Effector CD8-positive, alpha-beta T cell (primary cell): ENCODE measurements at regions not wholly inside any gene's neighbourhood (a gene's known extent, or its start where the extent isn't known, plus 50 kb on each side); places are given as distances from the start of the nearest gene placed in this dataset.
"Not testable (repeated sequence)": the region's sequence is repeated elsewhere in the genome, so short reads cannot be mapped to it uniquely, and the experiment has no call there.

ENCODE experiments used
- DNase-seq: peaks from one replicate; lab custom pipeline; 2025; lab: John Stamatoyannopoulos, UW

DNA sequence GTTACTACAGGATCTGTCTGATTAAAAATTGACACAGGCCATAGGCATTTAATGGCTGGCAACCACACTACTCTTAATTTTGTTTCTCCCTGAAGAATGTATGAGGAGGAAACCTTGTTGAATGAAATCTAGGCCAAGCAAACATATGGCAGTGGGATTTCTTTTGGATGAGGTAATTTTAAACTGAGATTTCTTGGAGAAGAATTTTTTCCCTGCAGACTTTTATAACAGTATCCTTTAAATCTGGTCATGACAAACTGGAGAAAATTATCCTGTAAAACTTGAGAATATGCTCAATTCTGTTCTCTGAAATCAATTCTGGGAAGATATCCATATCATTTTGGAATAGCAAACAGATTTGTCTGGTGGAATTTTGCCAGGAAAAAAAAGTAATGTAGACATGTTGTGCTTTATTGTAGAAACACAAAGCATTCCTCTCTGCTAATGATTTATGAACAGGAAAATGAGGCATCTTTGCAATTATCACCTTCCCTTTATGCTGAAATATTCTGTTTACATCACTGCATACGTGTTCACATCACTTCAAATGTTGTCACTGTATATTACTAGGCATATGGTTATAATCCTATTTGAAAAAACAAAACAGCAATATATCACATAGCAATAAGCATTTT, 108.3 kb upstream of the ARSJ start:
- DNase-seq = no peak

DNA sequence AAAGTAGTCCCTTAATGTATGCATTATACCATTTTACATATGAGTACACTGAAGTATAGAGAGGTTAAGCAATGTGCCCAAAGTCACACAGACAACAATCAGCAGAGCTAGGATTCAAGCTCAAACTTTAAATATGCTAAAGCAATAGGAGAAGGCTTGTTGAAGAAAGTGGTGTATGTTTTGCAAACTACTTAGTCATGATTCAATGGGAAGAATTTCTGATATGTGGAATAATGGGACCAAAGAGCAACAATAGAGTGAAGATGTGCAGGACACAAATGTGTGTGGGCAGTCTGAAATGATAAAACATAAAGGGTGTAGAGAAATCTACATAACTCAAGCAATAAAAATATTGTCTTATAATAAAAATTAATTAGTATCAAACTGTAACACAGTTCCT, 109.0 kb upstream of the ARSJ start:
- DNase-seq = no peak

DNA sequence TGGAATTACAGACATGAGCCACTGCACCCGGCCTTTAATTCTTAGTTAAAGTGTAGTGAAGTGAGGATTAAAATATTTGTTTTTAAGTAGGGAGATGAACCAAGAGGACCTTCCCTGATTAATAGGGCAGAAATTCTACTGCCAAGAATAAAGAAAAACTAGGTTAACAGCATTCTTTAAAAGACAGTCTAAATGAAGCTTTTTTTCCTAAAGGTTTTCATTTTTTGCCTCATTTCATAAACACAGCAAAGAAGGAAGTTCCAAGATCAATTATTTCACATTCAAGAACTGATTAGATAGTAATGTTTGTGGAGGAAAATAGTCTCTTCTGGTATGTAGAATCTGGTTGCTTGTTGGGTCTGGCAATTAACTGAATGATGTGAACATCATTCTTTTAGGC, 112.1 kb upstream of the ARSJ start:
- DNase-seq = no peak

DNA sequence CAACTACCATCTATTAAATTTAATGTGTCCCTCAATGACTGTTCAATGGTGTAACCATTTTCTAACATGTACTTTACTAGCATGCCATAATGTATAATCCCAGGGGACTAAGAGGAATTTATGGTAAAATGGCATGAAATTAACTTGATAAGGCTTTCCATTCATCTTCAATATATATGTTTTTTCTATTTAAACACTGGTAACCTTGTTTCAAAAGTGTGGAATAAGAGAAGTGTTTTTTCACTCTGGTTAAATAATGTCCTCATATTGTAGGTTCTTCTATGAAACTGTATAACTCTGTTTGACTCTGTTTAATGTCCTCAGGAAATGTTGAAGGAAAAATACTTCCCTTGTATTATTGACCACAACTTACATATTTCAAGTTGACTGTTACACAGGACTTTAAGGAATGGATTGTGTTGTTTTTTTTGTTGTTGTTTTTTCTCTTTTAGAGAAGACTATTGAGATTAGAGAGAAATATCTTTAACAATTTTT, 113.8 kb upstream of the ARSJ start:
- no peak for DNase-seq

DNA sequence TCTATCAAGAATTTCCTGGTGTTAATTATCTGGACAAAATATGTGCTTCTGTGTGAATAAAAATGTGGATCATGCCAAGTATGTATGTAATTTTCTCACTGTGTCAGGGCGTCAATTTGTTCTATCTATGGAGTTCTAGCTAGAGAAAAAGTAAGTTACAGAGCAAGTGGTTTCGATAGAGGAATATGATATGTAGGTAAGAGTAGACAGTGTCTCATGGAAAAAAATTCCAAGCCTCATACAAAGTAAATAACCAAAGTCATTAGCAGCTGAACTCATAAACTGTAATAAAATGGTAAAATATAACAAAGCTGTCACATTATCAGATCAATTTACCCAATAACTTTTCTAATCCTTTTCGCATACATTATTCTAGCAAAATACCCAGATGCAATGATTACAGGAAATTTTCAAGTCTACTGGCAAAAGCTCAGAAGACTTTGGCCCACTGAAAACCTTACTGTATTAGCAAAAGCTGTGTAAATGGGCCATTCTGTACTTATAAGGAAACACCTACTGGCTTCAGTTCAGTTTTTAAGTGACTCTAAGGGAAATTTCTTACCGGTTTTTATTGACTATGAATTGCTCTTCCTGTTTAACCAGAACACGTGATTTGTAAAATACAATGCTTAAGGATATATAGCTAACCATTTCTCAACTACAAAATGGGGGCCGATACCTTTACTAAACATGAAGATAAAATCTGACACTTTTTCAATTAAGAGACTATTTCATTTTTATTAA, 121.0 kb upstream of the ARSJ start:
- DNase-seq = no peak

DNA sequence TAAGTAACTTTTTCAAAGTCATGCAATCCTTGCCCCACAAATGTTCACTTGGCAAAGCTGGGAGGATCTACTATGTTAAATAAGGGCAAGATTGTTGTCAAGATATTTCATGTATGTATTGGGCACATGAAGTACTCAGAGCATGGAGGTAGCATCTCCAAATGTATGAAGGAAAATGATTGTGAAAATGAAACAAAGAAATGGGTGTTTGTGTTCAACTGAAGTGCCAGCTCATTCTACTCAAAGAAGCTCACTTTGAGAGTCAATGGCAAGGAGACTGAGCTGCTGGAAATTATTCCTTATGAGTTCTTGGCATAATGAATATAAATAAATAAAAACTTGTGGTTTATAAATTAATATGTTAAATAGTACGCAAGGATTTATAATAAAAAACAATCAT, 124.5 kb upstream of the ARSJ start:
- DNase-seq = no peak

DNA sequence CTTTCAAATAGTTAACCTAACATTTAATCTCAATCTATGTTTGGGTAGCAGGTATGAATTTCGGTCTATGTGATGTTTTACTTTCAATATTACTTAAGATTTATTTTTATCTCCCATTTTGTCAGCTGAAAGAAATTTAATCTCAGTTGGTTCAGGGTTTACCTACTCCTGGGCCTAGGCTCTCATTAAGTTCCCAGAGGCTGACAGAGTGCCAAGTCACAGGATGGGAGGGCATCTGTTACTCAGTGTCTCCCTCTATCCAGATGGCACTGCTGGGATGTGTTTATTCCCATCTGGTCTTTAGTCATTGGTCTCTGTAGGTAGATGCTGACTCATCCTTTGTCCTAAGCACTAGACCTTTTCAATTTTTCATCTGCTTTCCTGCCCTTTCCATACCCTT, 129.4 kb upstream of the ARSJ start:
- DNase-seq = no peak

DNA sequence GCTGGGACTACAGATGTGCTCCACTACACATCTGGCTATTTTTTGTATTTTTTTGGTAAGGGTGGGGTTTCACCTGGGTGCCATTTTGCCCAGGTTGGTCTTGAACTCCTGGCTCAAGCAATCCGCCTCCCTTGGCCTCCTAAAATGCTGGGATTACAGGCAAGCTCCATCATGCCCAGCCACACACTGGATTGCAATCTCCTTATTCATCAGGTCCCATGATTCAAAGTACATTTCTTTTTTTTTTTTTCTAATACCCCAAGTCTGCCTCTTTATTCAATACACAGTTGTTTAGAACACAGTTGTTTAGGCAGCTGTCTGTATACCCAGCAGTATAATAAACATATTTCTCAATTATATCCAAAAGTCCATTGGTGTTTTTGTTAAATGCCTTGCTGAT, 130.3 kb upstream of the ARSJ start:
- DNase-seq = no peak

DNA sequence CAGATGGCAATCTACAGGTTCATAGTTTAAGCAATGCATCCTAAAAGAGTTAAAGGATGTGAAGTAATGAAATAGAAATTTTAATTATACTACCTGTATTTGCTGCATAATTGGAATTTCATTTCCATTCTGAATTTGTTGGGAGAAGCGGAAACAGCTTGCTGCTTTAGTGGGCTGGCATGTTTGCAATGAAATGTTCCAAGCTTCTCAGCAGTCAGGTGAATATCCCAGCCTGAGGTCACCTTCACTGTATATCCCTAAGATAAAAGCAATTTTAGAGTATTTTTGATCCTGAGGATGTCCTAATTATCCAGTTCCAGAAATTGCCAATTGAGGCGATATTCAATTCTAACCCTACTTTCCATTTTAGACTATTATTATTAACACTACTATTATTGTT, 136.1 kb upstream of the ARSJ start:
- DNase-seq = no peak

DNA sequence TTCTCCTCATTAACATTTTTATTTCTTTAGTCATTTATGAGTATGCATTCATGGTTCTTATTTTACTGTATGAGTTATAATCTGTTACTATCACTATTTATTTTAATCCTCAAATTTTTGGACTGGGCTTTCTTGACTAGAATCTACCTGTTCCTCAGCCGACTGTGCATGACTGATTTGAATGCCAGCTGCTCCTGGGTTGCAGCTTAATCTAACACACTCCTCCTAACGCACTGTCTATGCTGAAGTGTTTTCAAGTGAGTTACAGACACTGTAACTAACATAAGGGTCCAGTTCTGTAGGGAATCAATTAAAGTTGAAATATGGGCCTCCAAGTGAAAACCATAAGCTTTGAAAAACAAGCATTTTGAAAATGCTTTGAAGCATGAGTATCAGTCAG, 137.4 kb upstream of the ARSJ start:
- no peak for DNase-seq

DNA sequence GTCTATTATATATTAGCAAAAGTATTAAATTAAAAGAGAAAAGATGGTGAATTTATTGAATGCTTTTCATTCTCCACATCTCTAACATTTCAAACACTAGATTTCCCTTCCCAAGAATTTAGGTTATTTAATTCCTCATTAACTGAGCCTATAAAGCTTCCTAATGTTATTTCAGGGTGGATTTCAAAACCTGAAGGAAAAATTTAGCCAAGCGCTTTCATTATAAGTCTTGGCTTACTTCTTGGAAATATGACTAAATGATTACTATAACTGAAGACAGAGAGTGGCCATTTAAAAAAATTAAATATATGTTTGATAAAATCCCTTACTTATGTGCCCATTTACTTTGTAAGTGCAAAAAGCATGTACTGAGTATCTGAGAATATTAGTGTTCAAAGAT, 141.8 kb upstream of the ARSJ start:
- DNase-seq = no peak

DNA sequence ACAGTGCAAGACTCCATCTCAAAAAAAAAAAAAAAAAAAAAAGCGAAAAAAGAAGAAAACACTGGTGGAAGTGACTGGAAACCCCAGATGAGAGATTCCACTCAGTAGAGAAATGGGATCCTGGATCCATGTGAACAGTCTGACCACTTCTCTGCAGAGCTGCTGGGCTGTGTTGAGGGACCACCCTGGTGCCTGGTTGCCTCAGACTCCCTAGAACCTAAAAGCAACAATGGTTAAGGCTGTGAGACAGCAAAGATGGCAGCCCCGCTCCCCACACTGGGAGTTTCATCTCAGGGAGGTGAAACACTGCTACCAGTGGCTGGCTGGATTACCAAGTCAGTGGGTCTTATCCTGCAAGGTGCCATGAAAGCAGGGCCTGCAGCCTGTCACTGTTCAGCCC, 152.8 kb upstream of the ARSJ start:
- no peak for DNase-seq

DNA sequence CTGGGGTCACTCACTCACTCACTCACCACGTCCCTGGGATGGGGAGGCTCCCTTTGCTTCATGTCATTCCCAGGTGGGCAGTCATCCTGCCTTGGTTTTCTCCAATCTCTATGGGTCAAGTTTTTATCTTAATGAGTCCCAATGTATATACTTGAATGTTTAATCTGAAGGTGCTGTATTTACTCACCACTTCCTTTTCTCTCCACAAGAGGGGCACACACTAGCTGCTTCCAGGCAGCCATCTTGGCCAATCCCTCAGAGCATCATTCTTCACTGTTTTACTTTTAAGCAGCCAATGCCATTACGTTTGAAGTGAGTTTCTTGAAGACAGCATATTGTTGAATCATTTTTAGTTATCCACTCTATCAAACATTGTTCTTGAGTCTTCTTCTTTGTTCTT, 153.4 kb upstream of the ARSJ start:
- no peak for DNase-seq

DNA sequence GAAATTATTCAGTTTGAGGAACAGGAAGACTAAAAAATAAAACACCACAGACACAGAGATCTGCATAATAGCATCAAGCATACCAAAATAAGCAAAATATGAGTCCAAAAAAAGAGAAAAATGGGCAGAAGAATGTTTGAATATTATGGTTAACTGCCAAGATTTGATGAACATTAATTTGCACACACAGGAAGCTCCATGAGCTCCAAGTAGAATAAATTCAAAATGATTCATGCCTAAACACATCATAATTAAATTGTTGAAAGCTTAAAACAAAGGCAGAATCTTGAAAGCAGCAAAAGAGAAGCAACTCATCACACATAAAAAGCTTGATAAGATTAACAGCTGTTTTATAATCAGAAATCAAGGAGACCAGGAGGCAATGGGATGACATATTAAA, 156.6 kb upstream of the ARSJ start:
- no peak for DNase-seq

DNA sequence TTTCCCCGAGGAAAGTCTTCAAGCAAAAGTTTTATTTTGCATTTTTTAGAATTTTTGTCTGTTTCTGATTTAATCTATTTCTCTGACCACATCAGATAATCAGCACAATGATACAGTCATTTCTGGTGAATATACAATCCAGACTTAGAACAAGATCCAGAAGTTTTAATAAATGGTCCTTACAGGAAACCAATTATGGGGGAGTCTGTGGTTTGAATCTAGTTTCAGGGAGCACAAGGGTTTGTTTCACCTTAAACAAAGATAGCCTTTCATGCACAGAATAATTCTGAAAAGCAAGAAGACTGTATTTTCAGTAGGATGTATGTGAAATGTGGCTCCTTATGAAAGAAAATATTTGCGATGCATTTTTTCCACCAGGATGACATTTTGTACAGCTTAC, 158.5 kb upstream of the ARSJ start:
- no peak for DNase-seq

DNA sequence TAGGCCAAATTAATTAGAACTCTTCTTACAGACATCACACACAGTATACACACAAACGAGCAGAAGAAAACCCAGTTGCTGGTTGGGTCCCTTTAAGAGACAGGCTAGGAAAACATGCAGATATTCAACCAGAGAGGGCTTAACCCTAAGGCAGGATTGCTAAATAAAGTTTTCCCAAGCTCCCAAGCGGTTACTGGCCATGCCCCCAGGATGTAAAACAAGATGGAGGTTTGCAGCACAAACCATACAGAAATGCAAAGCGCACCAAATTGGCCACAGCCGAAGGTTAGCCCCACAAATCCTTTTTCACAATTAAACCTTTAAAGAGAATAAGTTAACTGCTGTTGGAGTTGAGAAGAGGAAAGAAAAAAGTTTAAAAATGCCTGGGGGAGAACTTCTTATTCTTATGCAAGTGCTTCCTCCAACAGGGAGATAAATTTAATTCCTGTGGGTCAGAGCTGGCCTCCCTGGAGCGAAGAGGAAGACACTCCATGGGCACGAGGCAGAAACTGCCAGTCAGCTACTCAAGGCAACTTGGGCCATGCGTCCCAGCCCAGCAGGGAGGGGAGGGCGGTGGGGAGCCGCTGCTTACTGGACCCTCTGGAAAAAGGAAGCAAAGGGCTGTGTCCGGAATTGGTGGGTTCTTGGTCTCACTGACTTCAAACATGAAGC, 167.6 kb upstream of the ARSJ start:
- no peak for DNase-seq

DNA sequence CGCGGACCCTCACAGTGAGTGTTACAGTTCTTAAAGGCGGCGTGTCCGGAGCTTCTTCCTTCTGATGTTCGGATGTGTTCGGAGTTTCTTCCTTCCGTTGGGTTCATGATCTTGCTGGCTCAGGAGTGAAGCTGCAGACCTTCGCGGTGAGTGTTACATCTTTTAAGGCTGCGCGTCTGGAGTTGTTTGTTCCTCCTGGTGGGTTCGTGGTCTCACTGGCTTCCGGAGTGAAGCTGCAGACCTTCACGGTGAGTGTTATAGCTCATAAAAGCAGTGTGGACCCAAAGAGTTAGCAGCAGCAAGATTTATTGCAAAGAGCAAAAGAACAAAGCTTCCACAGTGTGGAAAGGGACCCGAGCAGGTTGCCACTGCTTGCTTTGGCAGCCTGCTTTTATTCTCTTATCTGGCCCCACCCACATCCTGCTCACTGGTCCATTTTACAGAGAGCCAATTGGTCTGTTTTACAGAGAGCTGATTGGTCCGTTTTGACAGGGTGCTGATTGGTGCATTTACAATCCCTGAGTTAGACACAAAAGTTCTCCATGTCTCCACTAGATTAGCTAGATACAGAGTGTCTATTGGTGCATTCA, 168.3 kb upstream of the ARSJ start:
- DNase-seq = not testable (repeated sequence)

DNA sequence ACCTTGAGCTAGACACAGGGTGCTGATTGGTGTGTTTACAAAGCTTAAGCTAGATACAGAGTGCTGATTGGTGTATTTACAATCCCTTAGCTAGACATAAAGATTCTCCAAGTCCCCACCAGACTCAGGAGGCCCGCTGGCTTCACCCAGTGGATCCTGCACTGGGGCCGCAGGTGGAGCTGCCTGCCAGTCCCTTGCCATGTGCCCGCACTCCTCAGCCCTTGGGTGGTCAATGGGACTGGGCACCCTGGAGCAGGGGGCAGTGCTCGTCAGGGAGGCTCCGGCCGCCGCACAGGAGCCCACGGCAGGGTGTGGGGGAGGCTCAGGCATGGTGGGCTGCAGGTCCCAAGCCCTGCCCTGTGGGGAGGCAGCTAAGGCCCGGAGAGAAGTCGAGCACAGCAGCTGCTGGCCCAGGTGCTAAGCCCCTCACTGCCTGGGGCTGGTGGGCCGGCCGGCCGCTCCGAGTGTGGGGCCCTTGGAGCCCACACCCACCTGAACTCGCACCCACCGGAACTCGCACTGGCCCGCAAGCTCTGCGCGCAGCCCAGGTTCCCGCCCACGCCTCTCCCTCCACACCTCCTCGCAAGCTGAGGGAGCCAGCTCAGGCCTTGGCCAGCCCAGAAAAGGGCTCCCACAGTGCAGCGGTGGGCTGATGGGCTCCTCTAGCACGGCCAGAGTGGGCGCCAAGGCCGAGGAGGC, 169.1 kb upstream of the ARSJ start:
- DNase-seq = not testable (repeated sequence)

DNA sequence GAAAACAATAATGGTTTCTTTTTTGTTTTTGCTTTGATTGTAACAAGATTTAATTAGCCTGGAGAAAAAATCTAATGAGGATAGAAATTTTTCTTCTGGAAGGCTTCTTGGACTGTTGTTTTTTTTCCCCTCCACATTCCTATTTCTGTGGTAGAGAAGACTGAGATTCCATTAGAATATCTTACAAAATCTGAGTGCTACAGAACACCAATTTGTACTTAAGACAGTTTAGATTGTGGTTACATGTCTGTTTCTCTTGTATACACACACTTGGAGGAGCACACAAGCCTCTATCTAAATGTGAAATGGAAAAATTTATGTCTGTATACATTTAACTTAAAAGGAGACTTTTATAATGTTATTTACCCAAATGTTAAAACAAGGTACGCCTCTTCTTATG, 176.9 kb upstream of the ARSJ start:
- no peak for DNase-seq

DNA sequence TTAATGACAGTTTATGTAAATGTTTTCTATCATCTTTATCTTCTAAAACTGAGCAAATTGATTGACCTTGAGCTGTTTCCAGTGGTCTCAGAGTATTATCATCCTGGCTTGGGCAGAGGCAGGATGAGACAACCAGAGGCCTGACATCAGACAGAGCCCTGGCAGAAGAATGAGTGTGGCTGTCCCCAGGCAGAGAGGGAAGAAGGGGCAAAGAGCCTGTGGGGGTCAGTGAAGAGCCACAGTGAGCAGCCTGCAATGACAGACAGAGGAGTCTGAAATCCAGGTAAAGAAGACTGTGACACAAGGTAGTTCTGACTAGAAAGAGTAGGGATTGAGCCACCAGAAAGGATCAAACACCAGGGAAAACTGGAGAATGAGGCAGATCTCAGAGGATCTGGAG, 182.4 kb upstream of the ARSJ start:
- no peak for DNase-seq

DNA sequence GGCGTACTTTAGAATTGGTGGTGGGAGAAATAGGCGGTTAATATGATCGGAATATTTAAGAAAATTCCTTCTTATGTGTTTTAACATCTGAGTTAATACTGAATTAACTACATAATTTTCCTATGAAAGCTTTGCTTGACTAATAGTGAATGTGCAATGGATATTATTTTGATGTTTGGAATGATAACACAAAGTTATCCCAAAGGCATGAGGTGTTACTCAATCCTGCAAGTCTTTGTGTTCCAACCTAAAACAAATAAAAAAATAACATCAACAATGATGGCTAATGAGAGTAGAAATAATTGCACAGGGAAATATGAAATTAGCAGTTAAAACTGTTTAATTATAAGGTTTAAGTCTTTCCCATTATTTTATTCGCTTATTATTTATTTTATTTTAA, 183.6 kb upstream of the ARSJ start:
- no peak for DNase-seq

DNA sequence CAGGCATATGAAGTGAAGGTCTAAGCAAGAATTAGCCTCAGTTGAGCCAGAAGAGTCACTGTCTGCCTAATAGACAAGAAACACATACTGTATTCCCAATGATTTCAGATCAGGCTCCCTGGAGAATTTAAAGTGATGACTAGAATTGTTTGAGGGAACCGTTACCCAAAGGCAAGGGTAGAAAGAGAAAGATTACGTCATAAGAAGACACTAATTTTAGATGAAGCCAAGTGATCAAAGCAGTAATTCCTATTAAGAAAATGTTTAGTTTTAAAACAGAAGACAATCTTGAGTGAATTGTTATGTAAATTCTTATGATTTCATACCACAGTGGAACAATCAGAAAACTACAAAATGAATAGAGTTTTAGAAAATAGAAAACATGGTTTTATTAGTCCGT, 194.5 kb upstream of the ARSJ start:
- no peak for DNase-seq
